ENCODE measurements at regions not wholly inside any gene's neighbourhood (a gene's known extent, or its start where the extent isn't known, plus 50 kb on each side); places are given as distances from the start of the nearest gene placed in this dataset.

DNA sequence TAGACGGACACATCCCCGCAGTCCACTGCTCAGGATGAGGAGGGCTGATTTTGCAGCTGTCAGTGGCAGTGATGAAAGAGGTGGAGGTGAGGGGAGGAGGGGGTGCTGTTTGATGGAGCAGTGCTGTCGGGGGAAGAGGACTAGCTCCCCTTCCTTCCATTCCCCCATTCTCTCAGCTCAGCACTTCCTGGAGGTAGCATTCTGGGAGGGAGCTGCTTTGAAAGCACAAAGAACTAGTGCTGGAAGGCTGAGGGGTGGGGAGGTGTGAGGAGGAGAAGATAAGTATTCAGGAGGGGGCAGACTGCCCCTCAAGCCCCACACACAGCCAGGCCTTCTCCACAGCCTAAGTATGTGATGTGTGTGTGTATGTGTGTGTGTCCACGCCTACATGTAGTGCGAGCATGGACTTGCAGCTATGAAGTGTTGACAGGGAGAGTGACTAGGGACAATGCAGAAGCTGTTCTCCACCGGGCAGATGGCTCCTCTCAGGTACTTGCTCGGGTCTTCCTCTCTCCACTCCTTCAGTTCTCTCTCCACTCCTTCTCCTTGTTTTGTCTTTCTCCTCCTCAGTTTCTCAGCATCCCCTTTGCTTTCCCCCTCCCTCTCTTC lies 65.5 kb upstream of the HSPA9 start:
- FAIRE-seq, result no peak
- H2AFZ ChIP-seq (ENCODE audit: low read depth, low read length), result no peak overlapping the region
- TF ChIP-seq, protein P1, sequence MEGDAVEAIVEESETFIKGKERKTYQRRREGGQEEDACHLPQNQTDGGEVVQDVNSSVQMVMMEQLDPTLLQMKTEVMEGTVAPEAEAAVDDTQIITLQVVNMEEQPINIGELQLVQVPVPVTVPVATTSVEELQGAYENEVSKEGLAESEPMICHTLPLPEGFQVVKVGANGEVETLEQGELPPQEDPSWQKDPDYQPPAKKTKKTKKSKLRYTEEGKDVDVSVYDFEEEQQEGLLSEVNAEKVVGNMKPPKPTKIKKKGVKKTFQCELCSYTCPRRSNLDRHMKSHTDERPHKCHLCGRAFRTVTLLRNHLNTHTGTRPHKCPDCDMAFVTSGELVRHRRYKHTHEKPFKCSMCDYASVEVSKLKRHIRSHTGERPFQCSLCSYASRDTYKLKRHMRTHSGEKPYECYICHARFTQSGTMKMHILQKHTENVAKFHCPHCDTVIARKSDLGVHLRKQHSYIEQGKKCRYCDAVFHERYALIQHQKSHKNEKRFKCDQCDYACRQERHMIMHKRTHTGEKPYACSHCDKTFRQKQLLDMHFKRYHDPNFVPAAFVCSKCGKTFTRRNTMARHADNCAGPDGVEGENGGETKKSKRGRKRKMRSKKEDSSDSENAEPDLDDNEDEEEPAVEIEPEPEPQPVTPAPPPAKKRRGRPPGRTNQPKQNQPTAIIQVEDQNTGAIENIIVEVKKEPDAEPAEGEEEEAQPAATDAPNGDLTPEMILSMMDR (IDR thresholded peaks at IDR 0.05; ENCODE audit: insufficient read depth, low read depth, low read length), result no peak

DNA sequence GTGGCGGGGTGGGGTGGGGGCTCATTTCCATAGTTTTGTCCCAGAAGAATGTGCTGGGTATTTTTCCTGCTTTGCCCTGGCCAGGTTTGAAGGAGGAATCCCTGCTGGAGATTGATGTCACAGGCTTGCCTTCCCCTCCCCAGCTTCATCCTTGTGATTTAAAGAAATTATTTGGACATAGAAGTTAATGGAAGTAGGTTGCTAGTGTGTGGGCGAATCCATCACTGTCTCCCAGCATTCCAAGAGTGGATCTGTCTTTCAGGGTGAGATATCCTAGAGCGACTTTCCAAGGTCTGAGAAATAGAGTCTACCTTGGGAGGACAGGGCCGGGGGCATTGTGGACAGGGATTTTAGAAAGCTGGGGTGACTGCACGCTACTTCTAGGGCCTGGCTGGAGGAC lies 64.9 kb upstream of the HSPA9 start:
- H3K9ac ChIP-seq (ENCODE audit: low read length), result no peak overlapping the region
- no peaks in the 10 kb centered on the region for H3K4me1 Mint-ChIP-seq (ENCODE audit: low read depth, unreplicated experiment)
- no peak overlapping the region for H3K4me2 ChIP-seq (ENCODE audit: low read length)
- H2AFZ ChIP-seq (ENCODE audit: low read depth, low read length), result no peak overlapping the region
- H3K79me2 ChIP-seq (ENCODE audit: insufficient read depth, low read length), result no peaks in the 10 kb centered on the region
- H3K4me3 Mint-ChIP-seq (ENCODE audit: unreplicated experiment), result no peak overlapping the region
- H4K20me1 ChIP-seq (ENCODE audit: insufficient read depth, low read length), result no peaks in the 10 kb centered on the region
- H3K27me3 Mint-ChIP-seq (ENCODE audit: low read depth, unreplicated experiment), result peaks cover 55% of the 10 kb centered on the region
- TF ChIP-seq EZH2 (IDR thresholded peaks at IDR 0.05; ENCODE audit: insufficient read depth, low read length), result no peak
- TF ChIP-seq, protein P1 (IDR thresholded peaks at IDR 0.05; ENCODE audit: insufficient read depth, low read depth, low read length), result no peak
- FAIRE-seq (no peak), DNase-seq (ENCODE audit: low read depth) (no peak)
- peaks cover 8% of the 10 kb centered on the region for H3K27me3 ChIP-seq (ENCODE audit: insufficient read depth, low read length)
- H3K27ac Mint-ChIP-seq (ENCODE audit: unreplicated experiment), result no peak overlapping the region
- H3K9me3 Mint-ChIP-seq (ENCODE audit: unreplicated experiment), result no peaks in the 10 kb centered on the region
- no peak overlapping the region for H3K27ac ChIP-seq (ENCODE audit: low read depth, low read length)
- no peaks in the 10 kb centered on the region for H3K36me3 Mint-ChIP-seq (ENCODE audit: low read depth, unreplicated experiment)
- H3K4me1 ChIP-seq (ENCODE audit: insufficient read depth, low read length), result no peaks in the 10 kb centered on the region
- no peak overlapping the region for H3K4me3 ChIP-seq (ENCODE audit: insufficient read depth, low read depth, low read length)
- no peaks in the 10 kb centered on the region for H3K36me3 ChIP-seq (ENCODE audit: insufficient read depth, low read length)
- no peaks in the 10 kb centered on the region for H3K9me3 ChIP-seq (ENCODE audit: insufficient read depth, low read depth, low read length)

More for the DNA sequence above, 65.5 kb upstream of the HSPA9 start:
- Histone ChIP-seq H3K79me2 (ENCODE audit: insufficient read depth, low read length) (no peaks in the 10 kb centered on the region), H3K9me3 (ENCODE audit: insufficient read depth, low read depth, low read length) (no peaks in the 10 kb centered on the region), H3K36me3 (ENCODE audit: insufficient read depth, low read length) (no peaks in the 10 kb centered on the region), H3K4me1 (ENCODE audit: insufficient read depth, low read length) (no peaks in the 10 kb centered on the region), H3K4me2 (ENCODE audit: low read length) (no peak overlapping the region), H3K9ac (ENCODE audit: low read length) (no peak overlapping the region), H4K20me1 (ENCODE audit: insufficient read depth, low read length) (no peaks in the 10 kb centered on the region), H3K4me3 (ENCODE audit: insufficient read depth, low read depth, low read length) (no peak overlapping the region), H3K27ac (ENCODE audit: low read depth, low read length) (no peak overlapping the region), H3K27me3 (ENCODE audit: insufficient read depth, low read length) (peaks cover 8% of the 10 kb centered on the region)
- H3K27me3 Mint-ChIP-seq (ENCODE audit: low read depth, unreplicated experiment), result peaks cover 55% of the 10 kb centered on the region
- H3K36me3 Mint-ChIP-seq (ENCODE audit: low read depth, unreplicated experiment), result no peaks in the 10 kb centered on the region
- no peak overlapping the region for H3K27ac Mint-ChIP-seq (ENCODE audit: unreplicated experiment)
- H3K9me3 Mint-ChIP-seq (ENCODE audit: unreplicated experiment), result no peaks in the 10 kb centered on the region
- no peak for DNase-seq (ENCODE audit: low read depth)
- H3K4me3 Mint-ChIP-seq (ENCODE audit: unreplicated experiment), result no peak overlapping the region
- no peaks in the 10 kb centered on the region for H3K4me1 Mint-ChIP-seq (ENCODE audit: low read depth, unreplicated experiment)

DNA sequence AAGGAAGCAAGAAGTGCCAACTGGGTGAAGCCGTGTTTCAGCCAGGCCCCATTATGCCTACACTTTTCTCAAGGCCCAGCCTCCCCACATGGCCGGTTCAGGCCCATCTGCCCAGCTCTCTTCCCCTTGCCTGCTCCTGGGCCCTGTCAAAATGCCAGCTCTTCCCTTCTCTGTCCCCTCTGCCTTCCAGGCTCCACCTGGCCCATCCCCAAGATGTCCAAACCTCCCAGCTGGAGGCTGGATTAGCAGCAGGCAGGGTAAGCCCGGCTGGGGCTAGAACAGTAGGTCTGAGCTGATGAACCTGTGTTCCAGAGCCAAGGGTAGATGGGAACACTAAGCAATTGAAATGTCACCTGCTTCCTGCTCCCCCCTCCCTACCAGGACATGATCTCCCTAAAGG lies 64.1 kb upstream of the HSPA9 start:
- Mint-ChIP-seq H3K9me3 (ENCODE audit: unreplicated experiment) (no peaks in the 10 kb centered on the region), H3K27me3 (ENCODE audit: low read depth, unreplicated experiment) (peaks cover 52% of the 10 kb centered on the region), H3K4me3 (ENCODE audit: unreplicated experiment) (no peak overlapping the region), H3K27ac (ENCODE audit: unreplicated experiment) (no peak overlapping the region), H3K4me1 (ENCODE audit: low read depth, unreplicated experiment) (no peaks in the 10 kb centered on the region), H3K36me3 (ENCODE audit: low read depth, unreplicated experiment) (no peaks in the 10 kb centered on the region)
- H3K27me3 ChIP-seq (ENCODE audit: insufficient read depth, low read length), result peaks cover 8% of the 10 kb centered on the region
- H3K27ac ChIP-seq (ENCODE audit: low read depth, low read length), result no peak overlapping the region
- no peak overlapping the region for H3K4me2 ChIP-seq (ENCODE audit: low read length)
- DNase-seq (ENCODE audit: low read depth) (no peak), FAIRE-seq (no peak)
- no peaks in the 10 kb centered on the region for H3K4me1 ChIP-seq (ENCODE audit: insufficient read depth, low read length)
- no peaks in the 10 kb centered on the region for H4K20me1 ChIP-seq (ENCODE audit: insufficient read depth, low read length)
- no peak for TF ChIP-seq EZH2 (IDR thresholded peaks at IDR 0.05; ENCODE audit: insufficient read depth, low read length)
- TF ChIP-seq, protein P1 (IDR thresholded peaks at IDR 0.05; ENCODE audit: insufficient read depth, low read depth, low read length), result no peak
- no peaks in the 10 kb centered on the region for H3K79me2 ChIP-seq (ENCODE audit: insufficient read depth, low read length)
- H3K9ac ChIP-seq (ENCODE audit: low read length), result no peak overlapping the region
- no peak overlapping the region for H3K4me3 ChIP-seq (ENCODE audit: insufficient read depth, low read depth, low read length)
- H2AFZ ChIP-seq (ENCODE audit: low read depth, low read length), result no peak overlapping the region
- H3K36me3 ChIP-seq (ENCODE audit: insufficient read depth, low read length), result no peaks in the 10 kb centered on the region
- H3K9me3 ChIP-seq (ENCODE audit: insufficient read depth, low read depth, low read length), result no peaks in the 10 kb centered on the region
